Left lung (tissue), 4 donors: ENCODE measurements at regions not wholly inside any gene's neighbourhood (a gene's known extent, or its start where the extent isn't known, plus 50 kb on each side); places are given as distances from the start of the nearest gene placed in this dataset.
"Not testable (repeated sequence)": the region's sequence is repeated elsewhere in the genome, so short reads cannot be mapped to it uniquely, and the experiment has no call there.

ENCODE experiments used
- ATAC-seq: fragments of 200-7000 bp; cut with Tn5 transposase; one replicate; pipeline ENCODE4 v1.9.1; 2020; ENCODE audit warnings: moderate library complexity
- DNase-seq, 4 donors: peaks; one replicate each; pipeline ENCODE4 v3.0.0-alpha.2; 2013 to 2020
- H3K27ac ChIP-seq, 2 donors: fragments of 200-600 bp; sonication (generic) in 1 of 2; one replicate each; pipeline versions ENCODE4 v1.5.0 to v1.8.0; 2020 to 2021
- H3K27me3 ChIP-seq, 2 donors: fragments of 200-600 bp; sonication (generic) in 1 of 2; one replicate each; pipeline versions ENCODE4 v1.5.0 to v1.8.0; 2020 to 2021
- H3K36me3 ChIP-seq, 2 donors: fragments of 200-600 bp; sonication (generic) in 1 of 2; one replicate each; pipeline versions ENCODE4 v1.5.0 to v1.8.0; 2020 to 2021
- H3K4me1 ChIP-seq, 2 donors: fragments of 200-600 bp; one replicate each; pipeline ENCODE4 v1.8.0; 2021
- H3K4me3 ChIP-seq, 2 donors: fragments of 200-600 bp; sonication (generic) in 1 of 2; one replicate each; pipeline versions ENCODE4 v1.5.0 to v1.8.0; 2020 to 2021; ENCODE audit warnings: mild to moderate bottlenecking in 1 of 2
- H3K9me3 ChIP-seq, 2 donors: fragments of 200-600 bp; sonication (generic) in 1 of 2; one replicate each; pipeline versions ENCODE4 v1.5.0 to v1.8.0; 2020 to 2021
- intact Hi-C, 2 donors: fragments of 100-400 bp; cut with DNase I; formaldehyde crosslinking; loops; one replicate each; pipeline versions ENCODE4 v1.11.2 to v1.14.2; 2022
- TF ChIP-seq, protein P1 (sequence below), 2 donors: fragments of 200-600 bp; sonication (generic) in 1 of 2; IDR thresholded peaks; one replicate each; pipeline versions ENCODE4 v1.5.0 to v1.8.0; 2021; ENCODE audit warnings: antibody characterized with exemption in 2 of 2
- donor health status: DM: no; HTN: yes; CAD: no.
- donor health status: DM: no; HTN: no; CAD: no.

- TF ChIP-seq, protein P1, sequence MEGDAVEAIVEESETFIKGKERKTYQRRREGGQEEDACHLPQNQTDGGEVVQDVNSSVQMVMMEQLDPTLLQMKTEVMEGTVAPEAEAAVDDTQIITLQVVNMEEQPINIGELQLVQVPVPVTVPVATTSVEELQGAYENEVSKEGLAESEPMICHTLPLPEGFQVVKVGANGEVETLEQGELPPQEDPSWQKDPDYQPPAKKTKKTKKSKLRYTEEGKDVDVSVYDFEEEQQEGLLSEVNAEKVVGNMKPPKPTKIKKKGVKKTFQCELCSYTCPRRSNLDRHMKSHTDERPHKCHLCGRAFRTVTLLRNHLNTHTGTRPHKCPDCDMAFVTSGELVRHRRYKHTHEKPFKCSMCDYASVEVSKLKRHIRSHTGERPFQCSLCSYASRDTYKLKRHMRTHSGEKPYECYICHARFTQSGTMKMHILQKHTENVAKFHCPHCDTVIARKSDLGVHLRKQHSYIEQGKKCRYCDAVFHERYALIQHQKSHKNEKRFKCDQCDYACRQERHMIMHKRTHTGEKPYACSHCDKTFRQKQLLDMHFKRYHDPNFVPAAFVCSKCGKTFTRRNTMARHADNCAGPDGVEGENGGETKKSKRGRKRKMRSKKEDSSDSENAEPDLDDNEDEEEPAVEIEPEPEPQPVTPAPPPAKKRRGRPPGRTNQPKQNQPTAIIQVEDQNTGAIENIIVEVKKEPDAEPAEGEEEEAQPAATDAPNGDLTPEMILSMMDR (IDR thresholded peaks at IDR 0.05): no peak
- Histone ChIP-seq H3K27me3 (no peaks in the 10 kb centered on the region), H3K4me1 (no peaks in the 10 kb centered on the region), H3K4me3 (no peak overlapping the region), H3K27ac (no peak overlapping the region), H3K9me3 (no peaks in the 10 kb centered on the region), H3K36me3 (no peaks in the 10 kb centered on the region)
- no peak for ATAC-seq
- DNase-seq: no peak
- intact Hi-C loops: no loop called here
These were observed 145.3 kb upstream of the SLC35G4 start for GRCh38 chr18:11464129-11464528.

DNA sequence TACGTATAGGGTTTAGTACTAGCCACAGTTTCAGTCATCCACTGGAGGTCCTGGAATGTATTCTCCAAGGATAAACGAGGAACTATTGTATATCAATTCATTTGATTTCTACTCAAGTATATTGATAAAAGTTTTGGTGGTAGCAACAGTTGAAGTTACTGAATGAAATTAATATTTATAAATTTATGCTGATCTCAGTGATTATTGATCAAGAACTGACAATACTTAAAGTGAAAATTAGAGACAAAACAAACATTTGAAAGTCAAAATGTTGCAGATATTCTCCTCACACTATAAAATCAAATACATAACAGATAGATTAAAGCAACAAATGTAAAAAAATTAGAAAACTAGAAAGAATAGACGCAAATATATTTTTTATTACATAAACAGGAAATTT, 150.9 kb upstream of the SLC35G4 start:
- Histone ChIP-seq H3K4me3 (no peak overlapping the region), H3K36me3 (no peaks in the 10 kb centered on the region), H3K4me1 (no peaks in the 10 kb centered on the region), H3K9me3 (no peaks in the 10 kb centered on the region), H3K27ac (no peak overlapping the region), H3K27me3 (no peaks in the 10 kb centered on the region)
- ATAC-seq: no peak
- no peak for DNase-seq
- TF ChIP-seq, protein P1 (IDR thresholded peaks at IDR 0.05): no peak
- intact Hi-C loops: no loop called here

- H3K9me3 ChIP-seq, H3K27me3 ChIP-seq, intact Hi-C loops, ATAC-seq, H3K4me1 ChIP-seq, H3K4me3 ChIP-seq, H3K27ac ChIP-seq, H3K36me3 ChIP-seq, DNase-seq: not testable (repeated sequence)
These were observed 151.5 kb upstream of the SLC35G4 start for GRCh38 chr18:11457853-11458252.

DNA sequence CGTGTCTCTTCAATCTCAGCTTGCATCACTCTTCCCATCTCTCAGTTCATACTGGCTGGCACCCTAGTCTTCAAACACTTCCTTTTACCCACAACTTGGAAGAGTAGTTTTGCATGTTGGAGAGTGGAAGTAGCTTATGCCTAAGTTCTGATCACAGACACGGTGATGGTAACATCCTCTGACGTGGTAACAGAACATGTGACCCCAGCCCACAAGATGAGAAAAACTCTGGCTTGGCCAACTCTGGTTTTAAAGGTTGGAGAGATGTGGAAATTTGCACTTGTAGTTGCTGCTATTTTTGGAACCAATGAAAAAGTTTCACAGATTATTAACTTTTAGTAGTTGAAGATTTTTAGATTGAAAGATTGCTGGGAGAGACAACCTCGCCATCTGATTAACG, 155.4 kb upstream of the SLC35G4 start:
- no peaks in the 10 kb centered on the region for H3K4me1 ChIP-seq
- ATAC-seq (no peak), DNase-seq (no peak)
- H3K4me3 ChIP-seq: no peak overlapping the region
- H3K27me3 ChIP-seq: no peaks in the 10 kb centered on the region
- TF ChIP-seq, protein P1 (IDR thresholded peaks at IDR 0.05): no peak
- intact Hi-C loops: no loop called here
- peaks cover 0 to 4% of the 10 kb centered on the region in 2 donors for H3K9me3 ChIP-seq
- no peak overlapping the region for H3K27ac ChIP-seq
- H3K36me3 ChIP-seq: no peaks in the 10 kb centered on the region

GRCh38 chr18:11444169-11444568, 165.2 kb upstream of the SLC35G4 start:
- ATAC-seq, H3K36me3 ChIP-seq, intact Hi-C loops, H3K4me3 ChIP-seq, H3K27ac ChIP-seq, H3K4me1 ChIP-seq, H3K9me3 ChIP-seq, DNase-seq, H3K27me3 ChIP-seq: not testable (repeated sequence)

DNA sequence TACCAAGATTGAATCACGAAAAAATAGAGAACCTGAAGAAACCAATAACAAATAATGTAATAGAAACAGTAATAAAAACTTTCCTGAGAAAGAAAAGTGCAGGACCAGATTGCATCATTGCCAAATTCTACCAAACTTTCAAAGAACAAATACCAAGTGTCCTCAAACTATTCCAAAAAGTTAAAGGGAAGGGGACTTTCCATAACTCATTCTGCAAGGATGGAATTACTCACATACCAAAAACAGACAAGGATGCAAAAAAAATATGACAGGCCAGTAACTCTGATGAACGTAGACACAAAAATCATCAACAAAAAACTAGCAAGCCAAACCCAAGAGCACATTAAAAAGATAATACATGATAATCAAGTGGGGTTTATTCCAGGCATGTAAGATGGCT, 172.3 kb upstream of the SLC35G4 start:
- intact Hi-C loops: no loop called here
- TF ChIP-seq, protein P1 (IDR thresholded peaks at IDR 0.05): no peak
- H3K4me1 ChIP-seq: no peaks in the 10 kb centered on the region

More for the DNA sequence above, 172.3 kb upstream of the SLC35G4 start:
- ATAC-seq (no peak), DNase-seq (no peak)
- Histone ChIP-seq H3K36me3 (no peaks in the 10 kb centered on the region), H3K9me3 (peaks cover 0 to 3% of the 10 kb centered on the region in 2 donors), H3K27ac (no peak overlapping the region), H3K27me3 (no peaks in the 10 kb centered on the region), H3K4me3 (no peak overlapping the region)
